ENCODE measurements at regions not wholly inside any gene's neighbourhood (a gene's known extent, or its start where the extent isn't known, plus 50 kb on each side); places are given as distances from the start of the nearest gene placed in this dataset.
"Not testable (repeated sequence)": the region's sequence is repeated elsewhere in the genome, so short reads cannot be mapped to it uniquely, and the experiment has no call there.

DNA sequence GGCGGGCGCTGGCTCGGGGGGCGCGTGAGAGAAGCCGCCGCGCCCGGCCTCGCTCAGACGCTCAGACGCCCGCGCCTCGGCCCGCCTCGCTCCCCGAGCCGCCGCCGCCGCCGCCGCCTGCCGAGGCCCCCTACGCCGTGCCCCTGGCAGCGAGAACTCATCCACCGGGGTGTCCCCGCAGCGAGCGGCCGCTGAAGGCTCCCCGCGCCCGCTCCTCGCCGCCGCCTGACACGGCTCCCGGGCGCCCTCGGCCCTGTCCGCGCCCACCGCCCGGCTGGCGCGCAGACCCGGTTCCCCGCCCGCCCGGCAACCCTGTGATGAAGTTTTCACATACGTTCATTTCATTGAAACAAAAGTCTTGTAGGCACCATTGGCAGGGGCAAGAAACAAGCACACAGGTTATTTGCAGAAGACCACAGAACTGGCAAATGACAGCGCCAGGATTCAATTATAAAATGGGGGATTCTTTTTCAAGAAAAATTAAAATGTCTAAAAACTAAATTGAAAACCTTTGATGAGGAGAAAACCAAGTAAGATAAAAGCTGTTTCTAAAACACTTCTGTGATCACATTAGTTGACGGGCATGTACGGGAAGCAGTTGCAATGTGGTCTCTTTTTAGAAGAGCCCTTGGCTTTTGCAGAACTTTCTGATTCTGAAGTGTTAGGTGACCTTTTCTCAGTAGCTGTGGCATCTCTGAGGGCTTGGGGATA, 50.5 kb upstream of the TUBA3D start:
- DNase-seq, result peak; percentile 14

DNA sequence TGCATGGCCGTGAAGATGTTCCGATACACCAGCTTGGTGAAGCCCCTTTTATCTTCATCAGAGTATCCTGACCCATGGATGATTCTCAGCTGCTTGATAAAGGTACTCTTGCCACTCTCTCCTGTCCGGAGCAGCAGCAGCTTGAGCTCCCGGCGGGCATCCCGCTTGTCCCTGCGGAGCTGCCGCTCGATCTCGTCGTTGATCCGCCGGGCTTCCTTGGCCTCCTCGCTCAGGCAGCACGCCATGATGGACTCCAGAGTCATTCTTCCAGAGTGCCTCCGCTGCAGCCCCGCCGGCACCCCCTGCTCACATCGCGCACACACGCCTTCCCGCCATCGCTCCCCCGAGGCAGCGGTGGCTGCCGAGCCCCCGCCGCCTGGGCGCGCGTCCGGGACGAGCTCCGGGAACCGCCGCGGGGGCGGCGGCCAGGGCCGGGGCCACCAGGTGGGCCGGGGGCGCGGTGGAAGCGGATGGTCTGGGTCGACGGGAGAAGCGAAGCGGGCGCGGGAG, 51.3 kb upstream of the TUBA3D start:
- peak; percentile 11 for DNase-seq

DNA sequence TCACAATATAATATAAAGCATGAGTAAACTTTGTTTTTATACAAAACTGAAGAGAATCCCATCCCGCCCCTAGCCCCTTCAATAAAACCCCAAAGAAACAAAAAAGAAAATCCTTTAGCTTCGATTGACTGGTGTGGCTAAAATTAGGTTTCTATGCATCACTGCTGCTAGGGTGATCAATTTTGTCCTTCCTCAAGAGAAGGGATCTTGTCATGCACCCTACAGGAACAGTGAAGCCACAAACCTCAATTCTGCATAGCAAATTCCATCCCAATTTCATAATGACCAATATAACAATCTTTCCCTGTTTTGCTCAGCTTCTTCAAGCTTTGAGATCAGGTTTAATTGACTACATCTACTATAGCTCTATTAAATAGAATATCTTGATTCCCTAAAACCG, 55.2 kb upstream of the TUBA3D start:
- not testable (repeated sequence) for DNase-seq

DNA sequence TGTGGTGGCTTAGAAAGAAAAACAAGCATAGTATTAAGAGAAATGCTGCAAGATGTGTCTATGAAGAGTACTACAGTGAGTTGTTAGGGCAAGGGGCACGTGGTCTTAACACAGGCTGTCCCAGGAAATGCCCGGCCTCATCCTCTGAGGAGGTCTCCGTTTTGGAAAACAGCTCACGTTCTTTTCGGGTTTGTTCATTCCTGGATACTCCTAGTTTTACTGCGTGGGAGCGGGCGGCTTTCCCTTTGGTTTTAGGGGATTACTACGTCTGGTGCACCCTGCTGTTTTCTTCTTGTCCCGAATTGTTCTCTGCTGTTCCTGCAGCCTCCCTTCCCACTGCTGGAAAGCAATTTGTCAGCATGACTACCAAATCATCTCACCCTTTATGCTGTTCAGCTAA, 55.5 kb upstream of the RAB6D start:
- DNase-seq, result no peak

DNA sequence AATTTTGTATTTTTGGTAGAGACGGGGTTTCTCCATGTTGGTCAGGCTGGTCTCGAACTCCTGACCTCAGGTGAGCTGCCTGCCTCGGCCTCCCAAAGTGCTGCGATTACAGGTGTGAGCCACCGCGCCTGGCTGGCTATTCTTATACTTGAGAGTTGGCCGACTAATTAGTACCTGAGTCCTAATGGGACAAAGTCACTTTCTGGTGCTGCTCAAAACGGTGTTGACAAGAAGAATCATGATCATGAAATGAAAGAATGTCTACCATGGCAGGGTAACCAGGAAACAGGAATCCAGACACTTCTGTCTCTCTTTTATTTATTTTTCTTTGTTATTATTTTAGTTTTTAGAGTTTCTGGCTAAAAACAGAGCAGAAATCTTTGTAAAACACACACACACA, 54.7 kb upstream of the RAB6D start:
- DNase-seq, result no peak

DNA sequence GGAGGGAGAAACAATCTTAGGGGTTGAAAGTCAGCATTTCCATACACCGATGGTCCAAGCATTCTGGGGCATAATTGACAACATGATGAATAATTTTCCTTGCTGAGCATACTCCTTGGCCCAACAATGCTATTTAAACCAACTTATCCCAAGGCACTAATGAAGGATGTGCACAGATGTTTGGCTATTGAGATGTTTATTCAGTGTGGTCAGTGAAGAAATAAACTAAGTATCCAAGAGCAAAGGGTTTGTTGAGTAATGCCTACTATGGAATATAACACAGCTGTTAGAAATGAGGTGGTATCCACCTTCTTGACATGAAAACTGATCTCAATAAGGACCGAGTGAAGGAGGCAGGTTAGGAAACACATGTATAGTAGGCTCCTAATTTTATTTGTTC, 53.9 kb upstream of the RAB6D start:
- no peak for DNase-seq

DNA sequence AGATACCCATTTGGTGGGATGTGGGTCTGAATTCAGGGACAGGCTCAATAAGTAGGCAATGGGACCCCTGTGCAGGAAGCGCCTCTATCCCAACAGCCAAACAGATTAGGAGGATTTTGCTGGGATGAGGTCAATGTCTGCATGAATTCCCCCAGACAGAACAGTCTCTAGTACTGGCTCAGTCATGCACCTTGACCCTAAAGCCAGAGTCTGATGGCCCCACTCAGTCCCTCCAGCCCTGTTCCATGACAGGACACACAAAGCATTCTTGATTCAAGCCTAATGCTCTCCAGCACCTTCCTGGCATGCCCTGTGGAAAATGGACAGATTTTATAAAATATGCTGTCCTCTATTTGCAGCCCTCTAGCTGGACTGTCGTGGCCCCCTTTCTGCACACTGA, 49.8 kb upstream of the RAB6D start:
- no peak for DNase-seq
